ENCODE measurements at regions not wholly inside any gene's neighbourhood (a gene's known extent, or its start where the extent isn't known, plus 50 kb on each side); places are given as distances from the start of the nearest gene placed in this dataset.

DNA sequence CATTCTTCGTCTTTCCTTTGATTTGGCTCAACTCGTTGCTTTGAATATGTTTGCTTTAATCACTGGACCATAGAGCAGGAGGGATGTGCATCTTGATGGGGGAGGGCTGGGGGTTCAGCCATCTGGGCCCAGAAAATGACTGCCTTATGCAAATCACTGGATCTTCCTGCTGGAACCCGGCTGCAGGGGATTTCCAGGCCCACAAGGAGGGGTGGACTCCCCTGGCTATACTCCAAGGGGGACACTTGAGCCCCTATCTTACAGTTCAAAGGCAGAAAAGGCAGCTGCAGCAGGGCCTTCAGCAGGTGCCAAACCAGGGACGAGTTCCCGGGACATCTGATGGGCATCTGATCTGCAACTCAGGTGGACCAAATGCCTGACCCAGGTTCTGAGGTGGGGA lies 122.5 kb downstream of the DICER1 start:
- H3K27ac Mint-ChIP-seq = no peak overlapping the region
- DNase-seq = no peak
- H3K4me1 Mint-ChIP-seq (ENCODE audit: low read depth) = no peaks in the 10 kb centered on the region
- peaks cover 11% of the 10 kb centered on the region for H3K9me3 Mint-ChIP-seq
- peaks cover 13% of the 10 kb centered on the region for H3K27me3 Mint-ChIP-seq
- H3K4me3 Mint-ChIP-seq = no peak overlapping the region
- no peaks in the 10 kb centered on the region for H3K36me3 Mint-ChIP-seq (ENCODE audit: low read depth)

DNA sequence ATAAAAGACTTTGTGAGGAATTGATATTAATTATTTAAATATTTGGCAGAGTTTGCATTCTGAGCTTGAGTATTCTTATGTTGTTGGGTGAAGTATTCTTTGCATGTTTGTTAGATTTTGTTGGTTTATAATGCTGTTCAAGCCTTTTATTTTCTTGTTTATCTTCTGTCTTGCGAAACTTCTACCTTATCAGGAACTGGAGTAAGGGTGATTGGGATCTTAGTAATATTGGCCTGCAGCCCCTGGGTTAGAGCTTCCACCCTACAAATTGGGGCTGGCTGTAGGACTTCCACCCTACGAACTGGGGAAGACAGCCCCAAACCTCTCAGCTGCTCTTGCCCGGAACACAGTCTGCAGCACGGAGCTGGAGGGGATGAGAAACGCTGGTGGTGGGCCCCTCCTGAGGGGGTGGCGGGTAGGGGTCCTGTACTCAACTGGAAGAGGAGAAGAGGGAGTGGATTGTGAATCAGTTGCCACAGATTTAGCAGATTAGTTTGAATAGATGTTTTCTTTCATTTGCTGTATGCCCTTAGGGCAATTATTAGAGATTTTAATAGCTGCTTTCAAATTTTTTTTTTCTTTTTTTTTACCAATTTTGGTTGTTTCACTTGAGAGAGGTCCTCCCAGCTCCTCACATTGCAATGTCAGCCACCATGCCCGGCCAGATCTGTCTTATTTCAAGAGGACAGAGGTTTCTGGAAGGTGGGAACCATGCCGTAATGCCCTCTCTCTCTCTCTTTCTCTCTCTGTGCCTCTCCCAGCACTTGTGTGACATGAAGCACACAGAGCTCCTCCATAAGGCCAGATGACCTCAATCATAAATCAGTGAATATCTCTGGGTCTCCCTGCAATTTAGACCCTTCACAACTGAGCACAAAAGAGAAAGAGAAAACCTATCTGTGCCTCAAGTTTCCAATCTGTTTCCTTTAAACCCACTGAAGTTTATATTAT lies 123.4 kb downstream of the DICER1 start:
- no peak for DNase-seq
- Mint-ChIP-seq H3K4me3 (no peak overlapping the region), H3K36me3 (ENCODE audit: low read depth) (no peaks in the 10 kb centered on the region), H3K27ac (no peak overlapping the region), H3K4me1 (ENCODE audit: low read depth) (no peaks in the 10 kb centered on the region), H3K9me3 (peaks cover 11% of the 10 kb centered on the region), H3K27me3 (peaks cover 20% of the 10 kb centered on the region)

DNA sequence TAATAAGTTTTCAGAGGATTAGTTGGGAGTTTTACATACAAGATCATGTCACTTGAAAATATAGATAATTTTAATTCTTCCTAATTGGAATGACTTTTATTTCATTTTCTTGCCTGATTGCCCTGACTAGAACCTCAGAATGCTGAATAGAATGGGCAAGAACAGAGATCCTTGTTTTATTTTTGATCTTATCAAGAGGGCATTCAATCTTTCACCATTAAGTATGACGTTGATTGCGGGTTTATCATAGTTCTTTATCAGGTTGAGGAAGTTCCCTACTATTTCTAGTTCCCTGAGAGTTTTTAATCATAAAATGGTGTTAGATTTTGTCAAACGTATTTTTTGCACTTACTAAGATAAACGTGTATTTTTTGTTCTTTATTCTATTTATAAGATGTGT lies 124.3 kb downstream of the DICER1 start:
- Mint-ChIP-seq H3K36me3 (ENCODE audit: low read depth) (no peaks in the 10 kb centered on the region), H3K27ac (no peak overlapping the region), H3K4me3 (no peak overlapping the region), H3K27me3 (peaks cover 19% of the 10 kb centered on the region), H3K4me1 (ENCODE audit: low read depth) (no peaks in the 10 kb centered on the region), H3K9me3 (peaks cover 11% of the 10 kb centered on the region)
- DNase-seq = no peak

DNA sequence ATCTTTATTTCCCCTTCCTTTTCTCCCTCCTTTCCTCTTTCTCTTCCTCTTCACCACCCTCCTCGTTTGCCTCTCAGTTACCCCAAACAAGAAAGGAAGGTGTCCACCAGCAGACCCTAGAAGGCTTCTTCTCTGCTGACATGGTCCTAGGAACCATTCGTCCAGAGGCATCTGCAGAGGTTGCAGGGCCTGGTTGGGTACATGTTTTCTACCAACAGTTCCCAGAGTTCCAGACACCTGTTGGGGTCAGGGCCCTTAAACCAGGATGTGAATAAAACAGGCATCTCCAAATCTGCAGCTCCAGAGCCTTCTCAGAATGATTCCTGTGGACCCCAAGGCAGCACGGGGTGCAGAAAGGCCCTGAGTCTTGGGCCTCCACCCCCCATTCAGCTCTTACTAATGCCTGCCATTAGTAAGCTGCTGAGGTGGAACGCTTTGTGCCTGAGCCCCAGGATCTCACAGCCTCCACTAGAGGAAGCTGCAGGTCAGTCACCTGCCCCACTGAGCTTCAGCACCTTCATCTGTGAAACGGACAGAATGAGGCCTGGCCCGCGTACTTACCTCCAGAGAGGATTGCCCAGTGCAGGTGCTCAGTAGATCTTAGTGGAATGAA lies 130.4 kb downstream of the DICER1 start:
- Mint-ChIP-seq H3K4me1 (ENCODE audit: low read depth) (no peaks in the 10 kb centered on the region), H3K9me3 (peaks cover 3% of the 10 kb centered on the region), H3K4me3 (no peak overlapping the region), H3K36me3 (ENCODE audit: low read depth) (no peaks in the 10 kb centered on the region), H3K27ac (no peak overlapping the region), H3K27me3 (peaks cover 25% of the 10 kb centered on the region)
- no peak for DNase-seq

DNA sequence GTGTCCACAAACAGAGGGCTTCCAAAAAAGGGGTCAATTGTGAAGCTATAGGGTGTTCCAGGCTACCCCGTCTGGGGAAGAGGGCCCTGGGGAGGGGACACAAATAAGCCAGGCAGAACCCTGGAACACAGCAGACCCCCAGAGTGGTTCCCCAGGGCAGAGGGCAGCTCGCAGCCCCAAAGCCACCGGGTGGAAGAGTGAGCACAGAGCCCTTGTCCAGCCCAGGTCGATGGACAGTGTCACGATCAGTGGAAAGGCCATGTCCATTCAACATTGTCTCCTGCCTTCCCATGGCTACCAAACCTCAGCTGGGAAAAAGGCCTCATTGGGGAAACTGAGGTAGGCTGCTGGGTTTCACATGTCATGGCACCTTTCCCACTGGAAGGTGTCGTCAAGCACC lies 131.4 kb downstream of the DICER1 start:
- Mint-ChIP-seq H3K27ac (no peak overlapping the region), H3K4me3 (no peak overlapping the region), H3K4me1 (ENCODE audit: low read depth) (peaks cover 1% of the 10 kb centered on the region), H3K36me3 (ENCODE audit: low read depth) (no peaks in the 10 kb centered on the region), H3K9me3 (no peaks in the 10 kb centered on the region), H3K27me3 (peaks cover 25% of the 10 kb centered on the region)
- no peak for DNase-seq

DNA sequence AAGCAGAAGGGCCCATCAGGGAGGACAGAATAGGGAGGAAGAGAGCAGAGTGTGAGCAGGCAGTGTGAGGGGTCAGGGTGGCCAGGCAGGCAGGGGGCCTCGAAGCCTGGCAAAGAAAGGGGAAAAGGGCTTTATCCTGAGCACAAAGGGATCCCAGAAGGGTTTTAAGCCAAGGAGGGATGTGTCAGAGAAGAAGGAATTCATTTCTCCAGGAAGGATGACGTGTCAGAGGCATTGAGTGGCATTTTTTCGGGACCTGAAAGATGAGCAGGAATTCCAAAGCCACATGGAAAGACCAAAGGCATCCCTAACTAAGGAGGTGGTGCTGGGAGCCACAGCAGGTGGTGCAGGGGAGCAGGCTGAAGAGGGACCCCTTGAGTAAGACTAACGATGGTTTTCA lies 132.1 kb downstream of the DICER1 start:
- no peak for DNase-seq
- Mint-ChIP-seq H3K36me3 (ENCODE audit: low read depth) (no peaks in the 10 kb centered on the region), H3K4me3 (no peak overlapping the region), H3K27ac (no peak overlapping the region), H3K4me1 (ENCODE audit: low read depth) (peaks cover 3% of the 10 kb centered on the region), H3K9me3 (no peaks in the 10 kb centered on the region), H3K27me3 (peaks cover 25% of the 10 kb centered on the region)

DNA sequence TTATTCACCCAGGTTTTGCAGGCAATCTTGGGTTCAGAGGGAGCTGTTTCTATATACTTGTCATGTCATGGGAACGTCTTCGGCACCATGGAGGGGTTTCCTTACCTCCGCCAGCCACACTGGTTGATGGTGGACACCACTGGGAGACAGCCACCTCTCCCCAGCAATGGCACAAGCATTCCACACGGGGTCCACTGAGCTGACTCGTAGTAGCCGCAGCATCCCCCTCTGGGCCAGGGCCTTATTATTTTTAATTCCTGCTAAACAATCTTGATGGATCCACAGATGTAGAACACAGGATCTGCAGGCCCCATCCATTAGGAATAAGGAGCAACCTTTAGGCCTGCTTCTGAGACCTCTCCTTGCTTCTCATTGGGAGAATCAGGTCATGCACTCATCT lies 132.9 kb downstream of the DICER1 start:
- no peak overlapping the region for H3K27ac Mint-ChIP-seq
- no peak overlapping the region for H3K4me3 Mint-ChIP-seq
- no peaks in the 10 kb centered on the region for H3K9me3 Mint-ChIP-seq
- peaks cover 3% of the 10 kb centered on the region for H3K4me1 Mint-ChIP-seq (ENCODE audit: low read depth)
- no peaks in the 10 kb centered on the region for H3K36me3 Mint-ChIP-seq (ENCODE audit: low read depth)
- peaks cover 22% of the 10 kb centered on the region for H3K27me3 Mint-ChIP-seq
- no peak for DNase-seq

DNA sequence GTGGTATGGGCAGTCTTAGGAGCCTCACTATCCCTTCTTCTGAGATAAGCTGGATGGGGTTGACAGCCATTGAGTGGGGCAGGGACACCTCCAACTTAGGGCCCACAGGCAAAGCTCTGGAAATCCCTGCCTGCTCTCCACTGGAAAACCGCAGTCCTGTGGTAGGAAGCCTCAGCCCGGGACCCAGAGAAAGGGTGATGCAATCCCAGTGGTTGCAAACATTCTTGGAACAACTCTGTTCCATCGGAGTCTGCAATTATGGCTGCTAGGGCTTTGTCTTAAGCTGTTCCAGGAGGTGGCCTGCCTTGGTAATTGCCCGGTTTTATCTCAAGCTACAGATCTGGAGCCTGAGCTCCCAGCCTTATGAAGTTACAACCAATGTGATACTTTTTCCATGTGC lies 133.4 kb downstream of the DICER1 start:
- Mint-ChIP-seq H3K27me3 (peaks cover 18% of the 10 kb centered on the region), H3K27ac (no peak overlapping the region), H3K4me1 (ENCODE audit: low read depth) (peaks cover 3% of the 10 kb centered on the region), H3K9me3 (no peaks in the 10 kb centered on the region), H3K4me3 (no peak overlapping the region), H3K36me3 (ENCODE audit: low read depth) (no peaks in the 10 kb centered on the region)
- DNase-seq = no peak

DNA sequence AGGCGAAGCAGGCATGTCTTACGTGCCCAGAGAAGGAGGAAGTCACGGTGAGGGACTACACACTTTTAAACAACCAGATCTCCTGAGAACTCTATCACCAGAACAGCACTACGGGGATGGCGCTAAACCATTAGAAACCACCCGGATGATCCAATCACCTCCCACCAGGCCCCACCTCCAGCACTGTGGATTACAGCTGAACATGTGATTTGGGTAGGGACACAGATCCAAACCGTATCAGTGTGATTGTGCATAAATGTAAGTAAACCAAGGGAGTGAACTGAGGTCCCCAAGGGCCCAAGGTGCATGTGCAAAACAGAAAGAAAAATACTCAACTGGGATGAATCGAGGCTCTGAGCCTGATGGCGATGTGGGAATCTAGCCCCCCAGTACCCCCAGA lies 134.2 kb downstream of the DICER1 start:
- Mint-ChIP-seq H3K4me3 (no peak overlapping the region), H3K36me3 (ENCODE audit: low read depth) (no peaks in the 10 kb centered on the region), H3K27me3 (peaks cover 15% of the 10 kb centered on the region), H3K27ac (no peak overlapping the region), H3K9me3 (no peaks in the 10 kb centered on the region), H3K4me1 (ENCODE audit: low read depth) (peaks cover 3% of the 10 kb centered on the region)
- DNase-seq = no peak

DNA sequence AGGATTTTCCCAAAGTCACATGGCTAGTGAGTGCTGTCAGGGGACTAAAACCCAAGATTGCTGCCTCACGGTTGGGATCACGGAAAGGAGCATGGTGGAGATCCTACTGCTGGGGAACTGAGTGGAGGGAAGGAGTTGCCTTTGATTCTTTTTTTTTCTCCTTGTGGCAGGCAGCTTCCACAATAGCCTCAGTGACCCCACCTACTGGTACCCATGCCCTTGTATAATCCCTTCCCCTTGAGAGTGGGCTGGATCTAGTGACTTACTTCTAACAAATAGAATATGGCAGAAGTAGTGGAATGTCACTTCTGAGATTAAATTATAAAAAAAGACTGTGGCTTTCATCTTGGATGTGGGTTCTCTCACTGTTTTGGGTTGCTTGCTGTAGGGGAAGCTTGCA lies 135.7 kb downstream of the DICER1 start:
- H3K36me3 Mint-ChIP-seq (ENCODE audit: low read depth) = no peaks in the 10 kb centered on the region
- no peak overlapping the region for H3K4me3 Mint-ChIP-seq
- peaks cover 3% of the 10 kb centered on the region for H3K4me1 Mint-ChIP-seq (ENCODE audit: low read depth)
- no peaks in the 10 kb centered on the region for H3K9me3 Mint-ChIP-seq
- H3K27me3 Mint-ChIP-seq = peaks cover 11% of the 10 kb centered on the region
- H3K27ac Mint-ChIP-seq = no peak overlapping the region
- DNase-seq = no peak

DNA sequence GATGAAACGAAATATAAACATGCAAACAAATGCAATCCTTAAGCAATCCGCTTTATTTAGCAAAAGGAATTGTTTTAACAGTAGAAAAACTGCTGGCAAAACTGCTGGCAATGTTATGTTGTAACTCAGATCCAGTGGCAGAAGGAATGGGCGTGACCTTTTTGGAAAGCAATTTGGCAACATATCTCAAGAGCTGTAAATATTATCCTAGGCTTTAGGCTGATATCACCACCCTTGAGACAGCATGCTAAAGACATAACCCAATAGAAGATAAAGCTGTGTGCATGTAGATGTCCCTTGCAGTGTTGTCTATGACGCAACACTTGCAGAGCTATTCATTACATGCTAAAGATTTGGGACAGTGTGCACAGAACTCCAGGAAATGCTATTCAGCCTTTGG lies 138.5 kb downstream of the DICER1 start:
- H3K9me3 Mint-ChIP-seq = peaks cover 3% of the 10 kb centered on the region
- H3K27me3 Mint-ChIP-seq = no peaks in the 10 kb centered on the region
- no peak overlapping the region for H3K4me3 Mint-ChIP-seq
- DNase-seq = no peak
- peaks cover 3% of the 10 kb centered on the region for H3K4me1 Mint-ChIP-seq (ENCODE audit: low read depth)
- no peaks in the 10 kb centered on the region for H3K36me3 Mint-ChIP-seq (ENCODE audit: low read depth)
- H3K27ac Mint-ChIP-seq = no peak overlapping the region

DNA sequence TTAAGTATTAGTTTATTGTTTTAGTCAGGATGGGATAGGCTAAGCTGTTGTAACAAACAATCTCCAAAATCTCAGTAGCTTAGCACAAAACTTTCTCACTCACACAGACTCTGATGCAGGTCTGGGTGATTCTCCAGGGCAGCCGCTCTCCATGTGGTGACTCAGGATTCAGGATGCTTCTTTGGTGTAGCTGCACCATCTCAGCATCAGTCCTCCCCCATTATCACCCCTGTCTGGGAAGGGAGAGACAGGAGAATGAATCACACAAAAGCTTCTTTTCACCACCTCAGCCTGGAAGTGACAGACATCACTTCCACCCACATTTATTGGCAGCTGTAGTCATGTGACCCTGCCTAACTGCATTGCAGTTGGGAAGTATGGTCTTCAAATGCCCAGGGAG lies 142.3 kb downstream of the DICER1 start:
- Mint-ChIP-seq H3K4me1 (ENCODE audit: low read depth) (no peaks in the 10 kb centered on the region), H3K27me3 (peaks cover 6% of the 10 kb centered on the region), H3K36me3 (ENCODE audit: low read depth) (no peaks in the 10 kb centered on the region), H3K27ac (no peak overlapping the region), H3K9me3 (peaks cover 3% of the 10 kb centered on the region), H3K4me3 (no peak overlapping the region)
- no peak for DNase-seq

DNA sequence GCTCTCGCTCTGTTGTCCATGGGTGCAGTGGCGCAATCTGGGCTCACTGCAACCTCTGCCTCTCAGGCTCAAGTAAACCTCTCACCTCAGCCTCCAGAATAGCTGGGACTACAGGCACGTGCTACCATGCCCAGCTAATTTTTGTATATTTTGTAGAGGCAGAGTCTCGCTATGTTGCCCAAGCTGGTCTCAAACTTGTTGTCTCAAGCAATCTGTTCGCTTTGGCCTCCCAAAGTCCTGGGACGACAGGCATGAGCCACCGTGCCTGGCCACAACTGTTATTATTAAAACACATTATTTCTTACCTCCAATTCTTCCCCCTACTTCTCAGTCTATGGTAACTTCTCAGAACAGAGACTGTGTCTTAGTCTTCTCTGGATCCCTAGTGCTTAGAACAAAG lies 143.3 kb downstream of the DICER1 start:
- peaks cover 10% of the 10 kb centered on the region for H3K27me3 Mint-ChIP-seq
- H3K36me3 Mint-ChIP-seq (ENCODE audit: low read depth) = no peaks in the 10 kb centered on the region
- DNase-seq = no peak
- H3K4me3 Mint-ChIP-seq = no peak overlapping the region
- H3K27ac Mint-ChIP-seq = no peak overlapping the region
- H3K4me1 Mint-ChIP-seq (ENCODE audit: low read depth) = no peaks in the 10 kb centered on the region
- H3K9me3 Mint-ChIP-seq = peaks cover 3% of the 10 kb centered on the region

DNA sequence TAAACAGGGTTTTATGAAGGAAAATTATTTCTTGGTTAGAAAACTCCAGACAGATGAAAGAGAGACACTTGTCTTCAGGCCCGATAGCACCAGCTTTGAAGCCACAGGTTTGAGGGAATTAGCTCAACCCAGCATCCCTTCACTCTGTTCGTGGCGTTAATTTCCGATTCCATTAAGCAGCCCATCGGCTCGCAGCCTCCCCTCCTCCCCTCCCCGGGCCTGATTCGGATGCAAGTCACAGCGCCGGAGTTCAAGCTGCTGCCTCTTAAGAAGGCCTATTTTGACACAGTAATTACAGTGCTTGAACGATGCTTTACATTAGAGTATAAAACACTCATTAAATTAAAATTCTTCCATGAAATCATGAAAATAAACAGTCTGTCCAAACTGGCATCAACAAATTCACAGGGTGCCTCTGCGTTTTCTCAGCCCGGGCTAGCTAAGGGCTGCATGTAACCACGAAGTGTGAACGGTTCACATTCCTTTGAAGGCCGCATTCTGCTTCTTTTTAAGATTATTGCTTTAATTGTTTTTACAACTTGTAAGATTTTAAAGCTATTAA lies 145.8 kb downstream of the DICER1 start:
- Mint-ChIP-seq H3K27me3 (peaks cover 26% of the 10 kb centered on the region), H3K4me1 (ENCODE audit: low read depth) (no peaks in the 10 kb centered on the region), H3K9me3 (peaks cover 3% of the 10 kb centered on the region), H3K4me3 (no peak overlapping the region), H3K36me3 (ENCODE audit: low read depth) (no peaks in the 10 kb centered on the region), H3K27ac (no peak overlapping the region)
- no peak for DNase-seq
